H1 (cell line): ENCODE measurements at regions not wholly inside any gene's neighbourhood (a gene's known extent, or its start where the extent isn't known, plus 50 kb on each side); places are given as distances from the start of the nearest gene placed in this dataset.

Source experiments
- CTCF ChIA-PET: fragments of 300-600 bp; sonication (Branson Sonifier 250); formaldehyde crosslinking; loops from one replicate; lab custom pipeline; 2021; ENCODE audit not compliant: partially characterized antibody; lab: Charles Lee
- POLR2A ChIA-PET: fragments of 300-600 bp; sonication (Branson Sonifier 250); formaldehyde crosslinking; loops from one replicate; lab custom pipeline; 2021; ENCODE audit warnings: inconsistent platforms; ENCODE audit not compliant: partially characterized antibody; lab: Charles Lee
- DNase-seq, 2 experiments: peaks; one replicate each; pipeline versions ENCODE4 v3.0.0 to v3.0.0-alpha.2; 2010 to 2022; ENCODE audit warnings: low spot score in 2 of 2, low read depth in 1 of 2, mixed read lengths in 1 of 2
- FAIRE-seq: peaks from 2 replicates; lab custom pipeline; 2011; peaks lifted over from hg19 to GRCh38; lab: Jason Lieb, UNC
- H2AFZ ChIP-seq: 2 replicates; pipeline ENCODE4 v1.8.1; 2012; ENCODE audit warnings: low read length, inconsistent platforms
- H2AK5ac ChIP-seq: 2 replicates; pipeline ENCODE4 v1.6.1; 2013; ENCODE audit warnings: low read depth, low read length
- H2BK120ac ChIP-seq: replicated peaks from 2 replicates; pipeline ENCODE3; 2013; ENCODE audit warnings: low read depth, low read length, inconsistent platforms
- H2BK12ac ChIP-seq: 2 replicates; pipeline ENCODE4 v1.6.1; 2013; ENCODE audit warnings: low read depth, low read length
- H2BK15ac ChIP-seq: 2 replicates; pipeline ENCODE4 v1.6.1; 2013; ENCODE audit warnings: low read length
- H2BK20ac ChIP-seq: 2 replicates; pipeline ENCODE4 v1.6.1; 2013; ENCODE audit warnings: low read length
- H2BK5ac ChIP-seq: 2 replicates; pipeline ENCODE4 v1.6.1; 2013; ENCODE audit warnings: low read depth, low read length
- H3K14ac ChIP-seq: 2 replicates; pipeline ENCODE4 v1.6.1; 2013; ENCODE audit warnings: inconsistent platforms; ENCODE audit not compliant: insufficient read length
- H3K18ac ChIP-seq: 2 replicates; pipeline ENCODE4 v1.6.1; 2013; ENCODE audit warnings: low read length; ENCODE audit errors: extremely low read depth
- H3K23ac ChIP-seq: 2 replicates; pipeline ENCODE4 v1.6.1; 2013; ENCODE audit warnings: inconsistent platforms; ENCODE audit not compliant: insufficient read length
- H3K23me2 ChIP-seq: 2 replicates; pipeline ENCODE4 v1.6.1; 2013; ENCODE audit warnings: low read depth, low read length
- H3K27ac ChIP-seq: 2 replicates; pipeline ENCODE4 v1.6.1; 2011; ENCODE audit warnings: low read depth, low read length, inconsistent platforms
- H3K27me3 ChIP-seq, 4 experiments: replicated peaks in 1 of 4; 1 replicate in 1 of 4; 2 replicates in 3 of 4; pipeline versions ENCODE4 v1.6.1 to v1.8.1; 2011 to 2013; ENCODE audit warnings: low read length in 3 of 4, mild to moderate bottlenecking in 3 of 4, inconsistent platforms in 2 of 4, mixed read lengths in 2 of 4, moderate library complexity in 1 of 4; ENCODE audit not compliant: control insufficient read depth in 3 of 4, insufficient read depth in 3 of 4; ENCODE audit errors: extremely low read depth in 1 of 4
- H3K36me3 ChIP-seq, 4 experiments: 2 replicates each; pipeline versions ENCODE4 v1.6.1 to v1.8.1; 2011 to 2013; ENCODE audit warnings: mild to moderate bottlenecking in 4 of 4, low read length in 3 of 4, moderate library complexity in 2 of 4, control low read depth in 1 of 4, inconsistent platforms in 1 of 4; ENCODE audit not compliant: insufficient read depth in 4 of 4, control insufficient read depth in 2 of 4
- H3K4ac ChIP-seq: replicated peaks from 2 replicates; pipeline ENCODE3; 2013; ENCODE audit warnings: low read length, low read depth, mixed read lengths, inconsistent platforms; ENCODE audit not compliant: insufficient read length
- H3K4me1 ChIP-seq, 4 experiments: replicated peaks in 1 of 4; 1 replicate in 1 of 4; 2 replicates in 3 of 4; pipeline versions ENCODE4 v1.6.1 to v1.8.1; 2011 to 2013; ENCODE audit warnings: low read length in 3 of 4, inconsistent platforms in 2 of 4, mixed read lengths in 1 of 4; ENCODE audit not compliant: insufficient read depth in 4 of 4, control insufficient read depth in 3 of 4
- H3K4me2 ChIP-seq, 2 experiments: 2 replicates each; pipeline versions ENCODE4 v1.6.1 to v1.8.1; 2011 to 2013; ENCODE audit warnings: low read depth in 2 of 2, low read length in 2 of 2, control low read depth in 1 of 2, inconsistent platforms in 1 of 2, mild to moderate bottlenecking in 1 of 2; ENCODE audit not compliant: insufficient read depth in 1 of 2
- H3K4me3 ChIP-seq, 4 experiments: fragments of 200-600, 300-600 bp in 1 of 4; sonication (generic), shearing (Covaris generic), sonication (Bioruptor Twin) in 1 of 4; 2 replicates each; pipeline versions ENCODE4 v1.5.1 to v1.8.1; 2011 to 2016; ENCODE audit warnings: low read length in 4 of 4, low read depth in 3 of 4, control low read depth in 2 of 4, inconsistent platforms in 2 of 4, mild to moderate bottlenecking in 2 of 4, mixed read lengths in 1 of 4, moderate library complexity in 1 of 4; ENCODE audit not compliant: insufficient read depth in 2 of 4; ENCODE audit errors: extremely low read depth in 1 of 4
- H3K56ac ChIP-seq: replicated peaks from 2 replicates; pipeline ENCODE3; 2013; ENCODE audit warnings: low read depth, mild to moderate bottlenecking, mixed read lengths, low read length, inconsistent platforms; ENCODE audit not compliant: insufficient read length
- H3K79me1 ChIP-seq: 2 replicates; pipeline ENCODE4 v1.6.1; 2013; ENCODE audit warnings: low read depth, low read length, control low read depth
- H3K79me2 ChIP-seq, 2 experiments: 2 replicates each; pipeline versions ENCODE4 v1.6.1 to v1.8.1; 2012 to 2013; ENCODE audit warnings: low read length in 2 of 2, mild to moderate bottlenecking in 2 of 2, inconsistent platforms in 1 of 2; ENCODE audit not compliant: insufficient read depth in 2 of 2, control insufficient read depth in 1 of 2
- H3K9ac ChIP-seq, 4 experiments: replicated peaks in 1 of 4; 1 replicate in 1 of 4; 2 replicates in 3 of 4; pipeline versions ENCODE4 v1.6.1 to v1.8.1; 2011 to 2013; ENCODE audit warnings: low read depth in 3 of 4, low read length in 3 of 4, control low read depth in 2 of 4, mild to moderate bottlenecking in 2 of 4, moderate library complexity in 2 of 4, inconsistent platforms in 1 of 4; ENCODE audit errors: extremely low read depth in 1 of 4
- H3K9me3 ChIP-seq, 2 experiments: 2 replicates each; pipeline versions ENCODE4 v1.6.1 to v1.8.1; 2012 to 2013; ENCODE audit warnings: mild to moderate bottlenecking in 2 of 2, moderate library complexity in 2 of 2, control low read depth in 1 of 2, inconsistent platforms in 1 of 2, low read depth in 1 of 2, low read length in 1 of 2, mixed read lengths in 1 of 2; ENCODE audit not compliant: insufficient read depth in 2 of 2
- H4K20me1 ChIP-seq, 2 experiments: replicated peaks in 1 of 2; 2 replicates each; pipeline versions ENCODE3 to v1.8.1; 2011 to 2013; ENCODE audit warnings: inconsistent platforms in 2 of 2, low read length in 2 of 2, mild to moderate bottlenecking in 1 of 2; ENCODE audit not compliant: insufficient read depth in 2 of 2, control insufficient read depth in 1 of 2
- H4K5ac ChIP-seq: 2 replicates; pipeline ENCODE4 v1.6.1; 2013; ENCODE audit warnings: low read length, low read depth, mixed read lengths, inconsistent platforms; ENCODE audit not compliant: insufficient read length
- H4K8ac ChIP-seq: 2 replicates; pipeline ENCODE4 v1.8.0; 2013; ENCODE audit warnings: mild to moderate bottlenecking, moderate library complexity, low read length, inconsistent platforms; ENCODE audit not compliant: insufficient read depth; ENCODE audit errors: extremely low read depth
- H4K91ac ChIP-seq: replicated peaks from 2 replicates; pipeline ENCODE3; 2013; ENCODE audit warnings: low read length, mixed read lengths, inconsistent platforms; ENCODE audit not compliant: insufficient read length
- CBX5 ChIP-seq: fragments of 300-800, 300-1000 bp; sonication (generic); IDR thresholded peaks from 2 replicates; pipeline ENCODE4 v1.7.1; 2016; ENCODE audit warnings: antibody characterized with exemption, low read length, low read depth
- CEBPB ChIP-seq: IDR thresholded peaks from 2 replicates; pipeline ENCODE4 v1.6.1; 2012; ENCODE audit warnings: low read depth, low read length
- EGR1 ChIP-seq: IDR thresholded peaks from 2 replicates; pipeline ENCODE4 v1.6.1; 2011; ENCODE audit warnings: low read depth, low read length, borderline replicate concordance
- EP300 ChIP-seq, 2 experiments: IDR thresholded peaks; 1 replicate in 1 of 2; 2 replicates in 1 of 2; pipeline ENCODE4 v1.6.1; 2011 to 2012; ENCODE audit warnings: low read depth in 2 of 2, low read length in 2 of 2, mild to moderate bottlenecking in 2 of 2, borderline replicate concordance in 1 of 2, inconsistent platforms in 1 of 2, moderate library complexity in 1 of 2
- MAFK ChIP-seq: IDR thresholded peaks from 2 replicates; pipeline ENCODE4 v1.6.1; 2012; ENCODE audit warnings: low read depth, mild to moderate bottlenecking, improper control_type of control experiment, low read length
- RFX5 ChIP-seq: IDR thresholded peaks from 2 replicates; pipeline ENCODE4 v1.6.1; 2011; ENCODE audit warnings: low read depth, low read length, improper control_type of control experiment, borderline replicate concordance
- SIN3A ChIP-seq, 2 experiments: IDR thresholded peaks in 1 of 2; conservative IDR thresholded peaks in 1 of 2; 2 replicates each; pipeline ENCODE4 v1.6.1; 2011 to 2012; ENCODE audit warnings: low read length in 2 of 2, improper control_type of control experiment in 1 of 2, low read depth in 1 of 2, mild to moderate bottlenecking in 1 of 2
- WGBS, 2 experiments: shearing (Covaris generic) in 1 of 2; methylation state at CpG; one replicate each; pipeline versions ENCODE4 v1.1.6 to v1.1.7; 2013 to 2015; ENCODE audit warnings: low lambda C conversion rate in 2 of 2, mixed read lengths in 2 of 2, inconsistent platforms in 1 of 2, low coverage in 1 of 2, missing lambda C conversion rate in 1 of 2; ENCODE audit not compliant: insufficient replicate concordance in 2 of 2, insufficient coverage in 1 of 2, insufficient read length in 1 of 2; ENCODE audit errors: extremely low coverage in 1 of 2, missing lambda C conversion rate in 1 of 2; 5-methylcytosine and 5-hydroxymethylcytosine counted together

- Histone ChIP-seq H4K20me1 (no peaks in the 10 kb centered on the region), H2BK5ac (no peak overlapping the region), H4K8ac (no peak overlapping the region), H3K27me3 (no peaks in the 10 kb centered on the region; a peak in 1 of 7 replicates), H3K27ac (no peak overlapping the region), H3K14ac (no peak overlapping the region), H3K79me1 (no peaks in the 10 kb centered on the region), H2BK20ac (0 out of 2 replicates have a peak overlapping the region, but pooled peaks have one; percentile 17), H4K5ac (no peak overlapping the region), H3K79me2 (no peaks in the 10 kb centered on the region), H2BK12ac (peak overlapping the region; percentile 1; the same call in 1 of the 2 replicates), H3K4me3 (no peak overlapping the region), H2BK120ac (no peak overlapping the region), H4K91ac (peak overlapping the region; percentile 4), H2AK5ac (0 out of 2 replicates have a peak overlapping the region, but pooled peaks have one; percentile 60), H3K23ac (no peak overlapping the region), H2AFZ (no peak overlapping the region), H2BK15ac (0 out of 2 replicates have a peak overlapping the region, but pooled peaks have one; percentile 21), H3K36me3 (no peaks in the 10 kb centered on the region), H3K9ac (no peak overlapping the region), H3K4me2 (no peak overlapping the region), H3K18ac (no peak overlapping the region), H3K4me1 (peaks cover 1 to 8% (median 3%) of the 10 kb centered on the region in 4 experiments; a peak in 3 of 7 replicates), H3K9me3 (no peaks in the 10 kb centered on the region), H3K23me2 (no peaks in the 10 kb centered on the region), H3K56ac (no peak overlapping the region), H3K4ac (no peak overlapping the region)
- 89% methylated on average over 39 of the region's 39 CpGs; no CpG with 5 or more reads in 1 of the 2 experiments for WGBS, 2 experiments
- CTCF ChIA-PET: interaction anchor here (0.9 kb wide), 1 partner anchor 11 kb away, joined by 3 read pairs; no protein-coding TSS in a partner anchor
- DNase-seq (no peak), FAIRE-seq (no peak)
- TF ChIP-seq EGR1: no peak
- no peak for TF ChIP-seq CEBPB
- no peak for TF ChIP-seq CBX5
- no peak for TF ChIP-seq RFX5
- TF ChIP-seq EP300 (IDR thresholded peaks at IDR 0.05; ENCODE audit: borderline replicate concordance in 1 of 2, low read depth in 2 of 2, low read length in 2 of 2): no peak
- no peak for TF ChIP-seq MAFK
- no peak for TF ChIP-seq SIN3A (conservative IDR thresholded peaks at IDR 0.05 in 1 of 2, IDR thresholded peaks at IDR 0.05 in 1 of 2; ENCODE audit: low read depth in 1 of 2, low read length in 2 of 2)
- POLR2A ChIA-PET: no interaction called here
These were observed 143.0 kb downstream of the TTLL2 start for GRCh38 chr6:167467793-167468431.
